CD4-positive, alpha-beta T cell (primary cell): ENCODE measurements at regions not wholly inside any gene's neighbourhood (a gene's known extent, or its start where the extent isn't known, plus 50 kb on each side); places are given as distances from the start of the nearest gene placed in this dataset.

Experiments
- ATAC-seq: fragments of 200-7000 bp; cut with Tn5 transposase; one replicate; pipeline ENCODE4 v1.10.0; 2022; ENCODE audit warnings: mild to moderate bottlenecking; ENCODE audit not compliant: poor library complexity
- CTCF ChIA-PET: fragments of 350-600 bp; sonication (Branson Sonifier 250); formaldehyde crosslinking; loops from one replicate; lab custom pipeline; 2021; ENCODE audit warnings: antibody characterized with exemption, inconsistent platforms; lab: Charles Lee
- POLR2A ChIA-PET: fragments of 350-600 bp; sonication (Branson Sonifier 250); formaldehyde crosslinking; loops from one replicate; lab custom pipeline; 2021; ENCODE audit warnings: antibody characterized with exemption, inconsistent platforms; lab: Charles Lee
- DNase-seq, 14 experiments: peaks; one replicate each; pipeline ENCODE4 v3.0.0-alpha.2; 2013 to 2020; ENCODE audit warnings: mixed read lengths in 2 of 14
- H3K27ac ChIP-seq, 2 donors: one replicate each; pipeline versions ENCODE4 v1.5.1 to v1.7.0; 2013; ENCODE audit warnings: low read length in 2 of 2, low read depth in 1 of 2, mild to moderate bottlenecking in 1 of 2
- H3K27me3 ChIP-seq, 2 experiments: 1 replicate in 1 of 2; 2 replicates in 1 of 2; pipeline versions ENCODE4 v1.6.1 to v1.7.0; 2013; ENCODE audit warnings: low read length in 2 of 2, control low read depth in 1 of 2, mild to moderate bottlenecking in 1 of 2, moderate library complexity in 1 of 2; ENCODE audit not compliant: insufficient read depth in 2 of 2, control insufficient read depth in 1 of 2
- H3K36me3 ChIP-seq: one replicate; pipeline ENCODE4 v1.6.1; 2013; ENCODE audit warnings: low read length, control low read depth; ENCODE audit not compliant: insufficient read depth
- H3K4me1 ChIP-seq: one replicate; pipeline ENCODE4 v1.6.1; 2013; ENCODE audit warnings: low read length, control low read depth; ENCODE audit not compliant: insufficient read depth
- H3K4me3 ChIP-seq: one replicate; pipeline ENCODE4 v1.5.1; 2013; ENCODE audit warnings: mild to moderate bottlenecking, low read length, moderate library complexity
- H3K9me3 ChIP-seq, 2 experiments: 1 replicate in 1 of 2; 2 replicates in 1 of 2; pipeline versions ENCODE4 v1.6.1 to v1.7.0; 2013; ENCODE audit warnings: low read length in 2 of 2, mild to moderate bottlenecking in 2 of 2, control low read depth in 1 of 2, moderate library complexity in 1 of 2; ENCODE audit not compliant: control insufficient read depth in 1 of 2, insufficient read depth in 1 of 2
- H3K27ac Mint-ChIP-seq: one replicate; pipeline ENCODE4 v1.8.0; 2020; ENCODE audit warnings: mixed read lengths
- H3K27me3 Mint-ChIP-seq: one replicate; pipeline ENCODE4 v1.8.0; 2021; ENCODE audit warnings: mixed read lengths
- H3K36me3 Mint-ChIP-seq: one replicate; pipeline ENCODE4 v1.8.0; 2021; ENCODE audit warnings: low read depth, mixed read lengths
- H3K4me1 Mint-ChIP-seq: one replicate; pipeline ENCODE4 v1.8.0; 2021; ENCODE audit warnings: low read depth, mixed read lengths
- H3K4me3 Mint-ChIP-seq: one replicate; pipeline ENCODE4 v1.8.0; 2020; ENCODE audit warnings: mild to moderate bottlenecking, mixed read lengths
- H3K9me3 Mint-ChIP-seq: one replicate; pipeline ENCODE4 v1.8.0; 2020; ENCODE audit warnings: mixed read lengths
- intact Hi-C, 2 experiments: fragments of 100-400 bp; cut with DNase I in 1 of 2; cut with micrococcal nuclease in 1 of 2; formaldehyde crosslinking; loops; one replicate each; pipeline versions ENCODE4 v1.15.1 to v1.9.0; 2023 to 2025; cut with DNase I, micrococcal nuclease
- TF ChIP-seq, protein P1 (sequence below): fragments of 200-600 bp; IDR thresholded peaks from one replicate; pipeline ENCODE4 v1.8.0; 2022; ENCODE audit warnings: antibody characterized with exemption, mild to moderate bottlenecking

- no peaks in the 10 kb centered on the region for H3K27me3 ChIP-seq
- Mint-ChIP-seq H3K4me3 (no peak overlapping the region), H3K27ac (no peak overlapping the region), H3K9me3 (peaks cover 2% of the 10 kb centered on the region), H3K27me3 (no peaks in the 10 kb centered on the region), H3K4me1 (no peaks in the 10 kb centered on the region), H3K36me3 (no peaks in the 10 kb centered on the region)
- CTCF ChIA-PET, result no interaction called here
- no peak for DNase-seq
- intact Hi-C loops, result no loop called here
- H3K9me3 ChIP-seq, result no peaks in the 10 kb centered on the region
- no peaks in the 10 kb centered on the region for H3K36me3 ChIP-seq
- no peak overlapping the region for H3K27ac ChIP-seq
- no peaks in the 10 kb centered on the region for H3K4me1 ChIP-seq
- TF ChIP-seq, protein P1, sequence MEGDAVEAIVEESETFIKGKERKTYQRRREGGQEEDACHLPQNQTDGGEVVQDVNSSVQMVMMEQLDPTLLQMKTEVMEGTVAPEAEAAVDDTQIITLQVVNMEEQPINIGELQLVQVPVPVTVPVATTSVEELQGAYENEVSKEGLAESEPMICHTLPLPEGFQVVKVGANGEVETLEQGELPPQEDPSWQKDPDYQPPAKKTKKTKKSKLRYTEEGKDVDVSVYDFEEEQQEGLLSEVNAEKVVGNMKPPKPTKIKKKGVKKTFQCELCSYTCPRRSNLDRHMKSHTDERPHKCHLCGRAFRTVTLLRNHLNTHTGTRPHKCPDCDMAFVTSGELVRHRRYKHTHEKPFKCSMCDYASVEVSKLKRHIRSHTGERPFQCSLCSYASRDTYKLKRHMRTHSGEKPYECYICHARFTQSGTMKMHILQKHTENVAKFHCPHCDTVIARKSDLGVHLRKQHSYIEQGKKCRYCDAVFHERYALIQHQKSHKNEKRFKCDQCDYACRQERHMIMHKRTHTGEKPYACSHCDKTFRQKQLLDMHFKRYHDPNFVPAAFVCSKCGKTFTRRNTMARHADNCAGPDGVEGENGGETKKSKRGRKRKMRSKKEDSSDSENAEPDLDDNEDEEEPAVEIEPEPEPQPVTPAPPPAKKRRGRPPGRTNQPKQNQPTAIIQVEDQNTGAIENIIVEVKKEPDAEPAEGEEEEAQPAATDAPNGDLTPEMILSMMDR, result no peak
- ATAC-seq, result no peak
- no peak overlapping the region for H3K4me3 ChIP-seq
- POLR2A ChIA-PET, result no interaction called here
These were observed 241.2 kb upstream of the LRRC3B start for GRCh38 chr3:26381411-26381810.

DNA sequence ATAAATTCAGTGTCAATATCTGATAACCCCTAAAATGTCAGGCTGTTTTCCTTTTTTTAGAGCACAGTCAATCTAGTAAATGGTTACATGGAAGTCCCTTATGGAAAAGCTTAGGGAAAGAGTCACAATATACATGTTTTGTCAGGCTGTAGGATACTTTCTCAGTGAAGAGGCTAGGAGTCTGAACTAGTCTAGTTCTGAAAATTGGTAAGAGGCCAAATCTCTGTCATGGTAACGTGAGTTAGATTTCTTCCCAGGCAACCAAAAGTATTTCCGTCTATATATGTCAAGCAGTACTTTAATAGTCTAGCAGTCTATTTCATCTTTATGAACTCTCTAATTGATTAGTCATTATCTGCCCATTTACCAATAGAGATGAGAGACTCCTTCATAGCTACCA lies 215.9 kb upstream of the LRRC3B start:
- intact Hi-C loops, result no loop called here
- POLR2A ChIA-PET, result no interaction called here
- H3K27me3 Mint-ChIP-seq, result no peaks in the 10 kb centered on the region
- H3K4me3 Mint-ChIP-seq, result no peak overlapping the region
- ATAC-seq, result no peak
- TF ChIP-seq, protein P1, result no peak
- Histone ChIP-seq H3K4me3 (no peak overlapping the region), H3K27me3 (no peaks in the 10 kb centered on the region), H3K27ac (no peak overlapping the region), H3K9me3 (no peaks in the 10 kb centered on the region), H3K4me1 (no peaks in the 10 kb centered on the region), H3K36me3 (no peaks in the 10 kb centered on the region)
- H3K36me3 Mint-ChIP-seq, result no peaks in the 10 kb centered on the region
- peaks cover 8% of the 10 kb centered on the region for H3K9me3 Mint-ChIP-seq
- CTCF ChIA-PET, result no interaction called here
- H3K27ac Mint-ChIP-seq, result no peak overlapping the region
- H3K4me1 Mint-ChIP-seq, result no peaks in the 10 kb centered on the region
- DNase-seq, result no peak

DNA sequence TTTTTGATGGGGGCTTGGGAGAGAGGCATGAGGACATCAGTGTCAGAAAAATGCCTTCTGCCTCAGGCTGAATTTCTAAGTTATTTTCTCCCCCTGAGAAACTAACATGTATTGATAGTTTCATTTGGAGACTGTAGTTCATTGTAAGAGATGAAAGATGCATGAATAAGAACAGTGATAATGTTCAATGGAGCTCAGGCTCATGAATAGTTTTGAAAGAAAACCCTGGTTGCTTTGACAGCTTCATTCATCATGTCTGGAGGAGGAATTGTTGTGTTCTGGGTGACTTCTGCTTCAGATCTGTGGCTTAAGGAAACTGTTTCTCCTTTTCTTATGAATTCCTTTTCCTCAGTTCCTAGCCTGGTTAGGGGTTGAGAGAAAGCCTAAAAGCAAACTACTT lies 204.0 kb upstream of the LRRC3B start:
- Histone ChIP-seq H3K27ac (no peak overlapping the region), H3K4me3 (no peak overlapping the region), H3K36me3 (no peaks in the 10 kb centered on the region), H3K27me3 (no peaks in the 10 kb centered on the region), H3K9me3 (peaks cover 0 to 9% of the 10 kb centered on the region in 2 experiments), H3K4me1 (no peaks in the 10 kb centered on the region)
- Mint-ChIP-seq H3K9me3 (peaks cover 14% of the 10 kb centered on the region), H3K4me3 (no peak overlapping the region), H3K36me3 (no peaks in the 10 kb centered on the region), H3K27me3 (no peaks in the 10 kb centered on the region), H3K4me1 (no peaks in the 10 kb centered on the region), H3K27ac (no peak overlapping the region)
- DNase-seq, result no peak
- TF ChIP-seq, protein P1, result no peak
- CTCF ChIA-PET, result no interaction called here
- no peak for ATAC-seq
- POLR2A ChIA-PET, result no interaction called here
- intact Hi-C loops, result no loop called here
